H9 (cell line): ENCODE measurements at regions not wholly inside any gene's neighbourhood (a gene's known extent, or its start where the extent isn't known, plus 50 kb on each side); places are given as distances from the start of the nearest gene placed in this dataset.
"Not testable (repeated sequence)": the region's sequence is repeated elsewhere in the genome, so short reads cannot be mapped to it uniquely, and the experiment has no call there.

Experiments
- DNase-seq: peaks from one replicate; pipeline ENCODE4 v3.0.0-alpha.2; 2017
- H2AFZ ChIP-seq: one replicate; pipeline ENCODE4 v1.6.1; 2013; ENCODE audit warnings: mild to moderate bottlenecking, low read length, control low read depth, moderate library complexity
- H2AK5ac ChIP-seq: 2 replicates; pipeline ENCODE4 v1.6.1; 2013; ENCODE audit warnings: low read length, control low read depth, mixed read lengths; ENCODE audit not compliant: insufficient read length
- H2BK120ac ChIP-seq: one replicate; pipeline ENCODE4 v1.6.1; 2013; ENCODE audit warnings: low read depth, mild to moderate bottlenecking, low read length, control low read depth, inconsistent platforms; ENCODE audit not compliant: poor library complexity, severe bottlenecking
- H2BK12ac ChIP-seq: 2 replicates; pipeline ENCODE4 v1.6.1; 2013; ENCODE audit warnings: low read length, control low read depth, mixed read lengths, low read depth; ENCODE audit not compliant: insufficient read length
- H2BK15ac ChIP-seq: 2 replicates; pipeline ENCODE4 v1.6.1; 2013; ENCODE audit warnings: low read depth, low read length, control low read depth
- H2BK20ac ChIP-seq: one replicate; pipeline ENCODE4 v1.6.1; 2013; ENCODE audit warnings: low read depth, mild to moderate bottlenecking, low read length, control low read depth, inconsistent platforms; ENCODE audit not compliant: poor library complexity, severe bottlenecking
- H2BK5ac ChIP-seq: 2 replicates; pipeline ENCODE4 v1.6.1; 2013; ENCODE audit warnings: low read length, control low read depth, mixed read lengths; ENCODE audit not compliant: insufficient read length
- H3K14ac ChIP-seq: 2 replicates; pipeline ENCODE4 v1.6.1; 2013; ENCODE audit warnings: low read length, control low read depth; ENCODE audit not compliant: insufficient read depth
- H3K18ac ChIP-seq: 2 replicates; pipeline ENCODE4 v1.6.1; 2013; ENCODE audit warnings: low read depth, mild to moderate bottlenecking, mixed read lengths, low read length, control low read depth; ENCODE audit not compliant: insufficient read length
- H3K23ac ChIP-seq: 2 replicates; pipeline ENCODE4 v1.6.1; 2013; ENCODE audit warnings: low read length, control low read depth, mixed read lengths, low read depth; ENCODE audit not compliant: insufficient read length
- H3K23me2 ChIP-seq: 2 replicates; pipeline ENCODE4 v1.6.1; 2013; ENCODE audit warnings: low read depth, mild to moderate bottlenecking, mixed read lengths, low read length, control low read depth; ENCODE audit not compliant: insufficient read length, poor library complexity, severe bottlenecking
- H3K27ac ChIP-seq: 2 replicates; pipeline ENCODE4 v1.5.1; 2013; ENCODE audit warnings: low read length, control low read depth, mixed read lengths, low read depth; ENCODE audit not compliant: insufficient read length
- H3K27me3 ChIP-seq: 2 replicates; pipeline ENCODE4 v1.6.1; 2013; ENCODE audit warnings: low read length, control low read depth, inconsistent platforms; ENCODE audit not compliant: insufficient read depth
- H3K4ac ChIP-seq: 2 replicates; pipeline ENCODE4 v1.6.1; 2013; ENCODE audit warnings: low read depth, mild to moderate bottlenecking, control low read depth, inconsistent platforms, low read length, moderate library complexity
- H3K4me1 ChIP-seq: 2 replicates; pipeline ENCODE4 v1.6.1; 2013; ENCODE audit warnings: low read length, control low read depth, inconsistent platforms; ENCODE audit not compliant: insufficient read depth
- H3K4me2 ChIP-seq: 2 replicates; pipeline ENCODE4 v1.6.1; 2013; ENCODE audit warnings: low read length, control low read depth, mixed read lengths; ENCODE audit not compliant: insufficient read length, insufficient read depth
- H3K56ac ChIP-seq: 2 replicates; pipeline ENCODE4 v1.6.1; 2013; ENCODE audit warnings: low read depth, mild to moderate bottlenecking, mixed read lengths, low read length, control low read depth; ENCODE audit not compliant: insufficient read length
- H3K79me1 ChIP-seq: 2 replicates; pipeline ENCODE4 v1.6.1; 2013; ENCODE audit warnings: low read depth, mild to moderate bottlenecking, moderate library complexity, low read length, control low read depth, inconsistent platforms; ENCODE audit not compliant: insufficient read depth, poor library complexity, severe bottlenecking
- H3K79me2 ChIP-seq: 2 replicates; pipeline ENCODE4 v1.6.1; 2013; ENCODE audit warnings: low read length, control low read depth, inconsistent platforms; ENCODE audit not compliant: insufficient read depth
- H3K9ac ChIP-seq: 2 replicates; pipeline ENCODE4 v1.6.1; 2013; ENCODE audit warnings: low read length, control low read depth, mixed read lengths; ENCODE audit not compliant: insufficient read length; ENCODE audit errors: extremely low read depth
- H3K9me3 ChIP-seq: one replicate; pipeline ENCODE4 v1.6.1; 2013; ENCODE audit warnings: low read depth, low read length, inconsistent platforms; ENCODE audit not compliant: control insufficient read depth
- H3T11ph ChIP-seq: one replicate; pipeline ENCODE4 v1.6.1; 2013; ENCODE audit warnings: mild to moderate bottlenecking, low read length, control low read depth, inconsistent platforms
- H4K20me1 ChIP-seq: one replicate; pipeline ENCODE4 v1.6.1; 2013; ENCODE audit not compliant: control insufficient read depth, insufficient read length, insufficient read depth
- H4K5ac ChIP-seq: 2 replicates; pipeline ENCODE4 v1.6.1; 2013; ENCODE audit warnings: low read depth, mild to moderate bottlenecking, mixed read lengths, low read length, control low read depth; ENCODE audit not compliant: insufficient read length
- H4K8ac ChIP-seq: replicated peaks from 2 replicates; pipeline ENCODE4 v1.6.1; 2013; ENCODE audit warnings: low read length, control low read depth, mixed read lengths, low read depth; ENCODE audit not compliant: insufficient read length
- H4K91ac ChIP-seq: 2 replicates; pipeline ENCODE4 v1.6.1; 2013; ENCODE audit warnings: low read depth, mild to moderate bottlenecking, moderate library complexity, mixed read lengths, low read length, control low read depth; ENCODE audit not compliant: insufficient read length
- H3K27ac Mint-ChIP-seq, 3 experiments: 2 replicates in 2 of 3; 3 replicates in 1 of 3; pipeline ENCODE4 v1.8.0; 2020 to 2021; ENCODE audit warnings: mixed read lengths in 3 of 3, mild to moderate bottlenecking in 1 of 3, moderate library complexity in 1 of 3
- H3K27me3 Mint-ChIP-seq: 2 replicates; pipeline ENCODE4 v1.8.0; 2021; ENCODE audit warnings: low read depth, mild to moderate bottlenecking, moderate library complexity, mixed read lengths
- H3K36me3 Mint-ChIP-seq, 3 experiments: 2 replicates in 2 of 3; 3 replicates in 1 of 3; pipeline ENCODE4 v1.8.0; 2020 to 2021; ENCODE audit warnings: low read depth in 3 of 3, mixed read lengths in 3 of 3; ENCODE audit not compliant: insufficient read depth in 1 of 3
- H3K4me1 Mint-ChIP-seq, 2 experiments: 2 replicates each; pipeline ENCODE4 v1.8.0; 2020; ENCODE audit warnings: mixed read lengths in 2 of 2
- H3K4me3 Mint-ChIP-seq, 2 experiments: 2 replicates in 1 of 2; 3 replicates in 1 of 2; pipeline ENCODE4 v1.8.0; 2020 to 2021; ENCODE audit warnings: mild to moderate bottlenecking in 2 of 2, mixed read lengths in 2 of 2, moderate library complexity in 1 of 2
- H3K9me3 Mint-ChIP-seq, 2 experiments: 2 replicates in 1 of 2; 3 replicates in 1 of 2; pipeline ENCODE4 v1.8.0; 2020; ENCODE audit warnings: mild to moderate bottlenecking in 2 of 2, mixed read lengths in 2 of 2, moderate library complexity in 1 of 2
- WGBS: extraction: QIAGEN DNeasy Blood & Tissue Kit; methylation state at CpG from one replicate; pipeline ENCODE4 v1.1.7; 2013; ENCODE audit warnings: missing lambda C conversion rate, low lambda C conversion rate, mixed read lengths; ENCODE audit not compliant: insufficient read length; ENCODE audit errors: extremely low coverage; 5-methylcytosine and 5-hydroxymethylcytosine counted together
- TF ChIP-seq, protein P1 (sequence below): fragments of 200-600 bp; sonication (generic); conservative IDR thresholded peaks from 3 replicates; pipeline ENCODE4 v1.8.0; 2021; ENCODE audit warnings: antibody characterized with exemption, mild to moderate bottlenecking

DNA sequence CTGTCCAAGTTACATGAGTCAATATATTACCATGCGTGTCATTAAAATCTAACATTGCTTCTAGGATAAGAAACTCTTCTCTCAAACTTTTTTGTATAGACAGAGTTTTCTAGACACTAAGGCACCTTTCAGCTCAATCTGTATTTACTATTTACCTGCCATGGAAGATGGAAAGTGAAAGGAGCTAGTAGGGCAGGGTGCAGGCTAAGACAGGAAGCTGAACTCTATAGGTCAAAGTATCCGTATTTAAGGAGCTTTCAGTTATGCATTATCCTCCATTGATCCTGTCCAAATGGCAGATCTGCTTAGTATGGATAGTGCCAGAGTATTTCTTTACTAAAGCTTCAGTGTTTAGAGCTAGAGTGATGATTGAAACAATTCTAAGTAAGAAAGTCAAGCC lies 612.8 kb downstream of the IPMK start:
- no peaks in the 10 kb centered on the region for H3K9me3 ChIP-seq
- H3T11ph ChIP-seq = no peak overlapping the region
- Mint-ChIP-seq H3K27me3 (no peaks in the 10 kb centered on the region), H3K36me3 (no peaks in the 10 kb centered on the region), H3K4me3 (no peak overlapping the region), H3K4me1 (peaks cover 0 to 7% of the 10 kb centered on the region in 2 experiments; a peak in 2 of 4 replicates), H3K27ac (no peak overlapping the region), H3K9me3 (no peaks in the 10 kb centered on the region)
- no peaks in the 10 kb centered on the region for H3K79me2 ChIP-seq
- H2AFZ ChIP-seq = no peak overlapping the region
- WGBS = no CpG with 5 or more reads among the region's 2 CpGs
- H2BK12ac ChIP-seq = no peak overlapping the region
- H2BK20ac ChIP-seq = no peak overlapping the region
- H2BK15ac ChIP-seq = no peak overlapping the region
- no peak overlapping the region for H3K27ac ChIP-seq
- H2BK5ac ChIP-seq = no peak overlapping the region
- no peaks in the 10 kb centered on the region for H3K4me1 ChIP-seq
- no peak overlapping the region for H3K14ac ChIP-seq
- H3K23ac ChIP-seq = no peak overlapping the region
- H2AK5ac ChIP-seq = no peak overlapping the region
- H3K23me2 ChIP-seq = no peaks in the 10 kb centered on the region
- no peak overlapping the region for H2BK120ac ChIP-seq
- no peaks in the 10 kb centered on the region for H3K79me1 ChIP-seq
- no peak overlapping the region for H4K5ac ChIP-seq
- no peak overlapping the region for H4K91ac ChIP-seq
- H3K9ac ChIP-seq = no peak overlapping the region
- H3K18ac ChIP-seq = no peak overlapping the region
- no peaks in the 10 kb centered on the region for H3K27me3 ChIP-seq
- DNase-seq = no peak
- no peak overlapping the region for H4K8ac ChIP-seq
- H4K20me1 ChIP-seq = no peaks in the 10 kb centered on the region
- H3K4ac ChIP-seq = no peak overlapping the region
- no peak overlapping the region for H3K4me2 ChIP-seq
- TF ChIP-seq, protein P1, sequence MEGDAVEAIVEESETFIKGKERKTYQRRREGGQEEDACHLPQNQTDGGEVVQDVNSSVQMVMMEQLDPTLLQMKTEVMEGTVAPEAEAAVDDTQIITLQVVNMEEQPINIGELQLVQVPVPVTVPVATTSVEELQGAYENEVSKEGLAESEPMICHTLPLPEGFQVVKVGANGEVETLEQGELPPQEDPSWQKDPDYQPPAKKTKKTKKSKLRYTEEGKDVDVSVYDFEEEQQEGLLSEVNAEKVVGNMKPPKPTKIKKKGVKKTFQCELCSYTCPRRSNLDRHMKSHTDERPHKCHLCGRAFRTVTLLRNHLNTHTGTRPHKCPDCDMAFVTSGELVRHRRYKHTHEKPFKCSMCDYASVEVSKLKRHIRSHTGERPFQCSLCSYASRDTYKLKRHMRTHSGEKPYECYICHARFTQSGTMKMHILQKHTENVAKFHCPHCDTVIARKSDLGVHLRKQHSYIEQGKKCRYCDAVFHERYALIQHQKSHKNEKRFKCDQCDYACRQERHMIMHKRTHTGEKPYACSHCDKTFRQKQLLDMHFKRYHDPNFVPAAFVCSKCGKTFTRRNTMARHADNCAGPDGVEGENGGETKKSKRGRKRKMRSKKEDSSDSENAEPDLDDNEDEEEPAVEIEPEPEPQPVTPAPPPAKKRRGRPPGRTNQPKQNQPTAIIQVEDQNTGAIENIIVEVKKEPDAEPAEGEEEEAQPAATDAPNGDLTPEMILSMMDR = no peak
- H3K56ac ChIP-seq = no peak overlapping the region

GRCh38 chr10:57645108-57645507 lies 622.6 kb downstream of the IPMK start:
- H4K5ac ChIP-seq, H2BK12ac ChIP-seq, H3K4me3 Mint-ChIP-seq, H3K27ac Mint-ChIP-seq, H3K4ac ChIP-seq, H3K18ac ChIP-seq, H3K27me3 ChIP-seq, H2AK5ac ChIP-seq, H3K27ac ChIP-seq, H3K14ac ChIP-seq, H3K23ac ChIP-seq, DNase-seq, H2BK120ac ChIP-seq, H2BK15ac ChIP-seq, H3K23me2 ChIP-seq, H3K79me1 ChIP-seq, H4K8ac ChIP-seq, H3K36me3 Mint-ChIP-seq, H3K4me2 ChIP-seq, H3K9ac ChIP-seq, H2BK20ac ChIP-seq, H2BK5ac ChIP-seq, H3K9me3 ChIP-seq, H2AFZ ChIP-seq, H3K27me3 Mint-ChIP-seq, H3K56ac ChIP-seq, H3K4me1 ChIP-seq, H4K91ac ChIP-seq, H3K9me3 Mint-ChIP-seq, H3T11ph ChIP-seq, H4K20me1 ChIP-seq, H3K4me1 Mint-ChIP-seq, H3K79me2 ChIP-seq: not testable (repeated sequence)
- WGBS = no CpG with 5 or more reads among the region's 3 CpGs
